Karpas-422 (cell line): ENCODE measurements at regions not wholly inside any gene's neighbourhood (a gene's known extent, or its start where the extent isn't known, plus 50 kb on each side); places are given as distances from the start of the nearest gene placed in this dataset.
"Not testable (repeated sequence)": the region's sequence is repeated elsewhere in the genome, so short reads cannot be mapped to it uniquely, and the experiment has no call there.

Source experiments
- DNase-seq: peaks from one replicate; pipeline ENCODE4 v3.0.0-alpha.2; 2015
- H2AFZ ChIP-seq: fragments of 200-600 bp; sonication (generic); 2 replicates; pipeline ENCODE4 v1.6.1; 2014; ENCODE audit warnings: antibody characterized with exemption, low read length, mixed read lengths
- H3K27ac ChIP-seq: fragments of 200-600 bp; sonication (generic); 2 replicates; pipeline ENCODE4 v1.5.1; 2014; ENCODE audit warnings: mild to moderate bottlenecking, low read length, moderate library complexity
- H3K27me3 ChIP-seq: fragments of 200-600 bp; sonication (generic); 2 replicates; pipeline ENCODE4 v1.6.1; 2014; ENCODE audit warnings: low read length, mixed read lengths
- H3K36me3 ChIP-seq: fragments of 200-600 bp; sonication (generic); 2 replicates; pipeline ENCODE4 v1.6.1; 2014; ENCODE audit warnings: low read length, mixed read lengths; ENCODE audit not compliant: insufficient read depth
- H3K4me1 ChIP-seq: fragments of 200-600 bp; sonication (generic); 2 replicates; pipeline ENCODE4 v1.6.1; 2014; ENCODE audit warnings: mild to moderate bottlenecking, low read length, mixed read lengths
- H3K4me2 ChIP-seq: fragments of 200-600 bp; sonication (generic); 2 replicates; pipeline ENCODE4 v1.6.1; 2014; ENCODE audit warnings: low read length, low read depth, mild to moderate bottlenecking; ENCODE audit not compliant: poor library complexity, severe bottlenecking
- H3K4me3 ChIP-seq: fragments of 200-600 bp; sonication (generic); 2 replicates; pipeline ENCODE4 v1.5.1; 2014; ENCODE audit warnings: mild to moderate bottlenecking, antibody characterized with exemption, low read length, mixed read lengths
- H3K79me2 ChIP-seq: fragments of 200-600 bp; sonication (generic); 2 replicates; pipeline ENCODE4 v1.6.1; 2014; ENCODE audit warnings: mild to moderate bottlenecking, low read length, mixed read lengths
- H3K9ac ChIP-seq: fragments of 200-600 bp; sonication (generic); 2 replicates; pipeline ENCODE4 v1.6.0; 2014; ENCODE audit warnings: low read length
- H3K9me2 ChIP-seq: fragments of 200-600 bp; sonication (generic), shearing (Covaris generic); replicated peaks from 2 replicates; pipeline ENCODE4 v1.6.0; 2014; ENCODE audit warnings: mild to moderate bottlenecking, low read length, moderate library complexity; ENCODE audit not compliant: insufficient read depth
- H3K9me3 ChIP-seq: fragments of 300-700, 200-600 bp; sonication (generic); 2 replicates; pipeline ENCODE4 v1.6.1; 2014; ENCODE audit warnings: low read length, mixed read lengths
- H4K20me1 ChIP-seq: fragments of 200-600 bp; sonication (generic); 2 replicates; pipeline ENCODE4 v1.6.1; 2014; ENCODE audit warnings: mild to moderate bottlenecking, antibody characterized with exemption, low read length, low read depth; ENCODE audit not compliant: insufficient read depth

GRCh38 chr4:128428397-128428796, 140.8 kb upstream of the PGRMC2 start:
- Histone ChIP-seq H3K4me1 (peaks cover 40% of the 10 kb centered on the region), H3K4me3 (peak overlapping the region; percentile 50), H3K9ac (peak overlapping the region; percentile 40; the same call in 1 of the 2 replicates), H4K20me1 (no peaks in the 10 kb centered on the region), H3K27ac (peak overlapping the region; percentile 0; the same call in 1 of the 2 replicates), H3K79me2 (no peaks in the 10 kb centered on the region), H3K9me2 (no peaks in the 10 kb centered on the region), H2AFZ (peak overlapping the region; percentile 1; the same call in 1 of the 2 replicates), H3K36me3 (0 out of 2 replicates have a peak, but pooled peaks cover 3% of the 10 kb centered on the region), H3K27me3 (no peaks in the 10 kb centered on the region), H3K4me2 (peak overlapping the region; percentile 46), H3K9me3 (peaks cover 9% of the 10 kb centered on the region)
- DNase-seq = no peak

- Histone ChIP-seq H3K79me2 (no peaks in the 10 kb centered on the region), H3K4me3 (peak overlapping the region; percentile 50), H3K4me2 (peak overlapping the region; percentile 46), H3K9ac (peak overlapping the region; percentile 40), H3K9me3 (peaks cover 9% of the 10 kb centered on the region), H3K27ac (peak overlapping the region; percentile 0; the same call in 1 of the 2 replicates), H3K4me1 (peaks cover 44% of the 10 kb centered on the region), H2AFZ (peak overlapping the region; percentile 69), H3K9me2 (no peaks in the 10 kb centered on the region), H3K36me3 (0 out of 2 replicates have a peak, but pooled peaks cover 3% of the 10 kb centered on the region), H4K20me1 (no peaks in the 10 kb centered on the region), H3K27me3 (no peaks in the 10 kb centered on the region)
- DNase-seq = peak; percentile 91
Observed at GRCh38 chr4:128427832-128428366, 140.3 kb upstream of the PGRMC2 start.

- Histone ChIP-seq H3K4me3 (no peak overlapping the region), H3K79me2 (no peaks in the 10 kb centered on the region), H3K36me3 (no peaks in the 10 kb centered on the region), H3K27me3 (no peaks in the 10 kb centered on the region), H3K9me2 (no peaks in the 10 kb centered on the region), H3K27ac (no peak overlapping the region), H3K4me1 (peaks cover 59% of the 10 kb centered on the region), H2AFZ (peak overlapping the region; percentile 10; the same call in 1 of the 2 replicates), H3K4me2 (no peak overlapping the region), H3K9ac (no peak overlapping the region), H3K9me3 (peaks cover 3% of the 10 kb centered on the region; the same call in 1 of the 2 replicates), H4K20me1 (no peaks in the 10 kb centered on the region)
- DNase-seq = no peak
Observed at GRCh38 chr4:128424527-128425497, 137.2 kb upstream of the PGRMC2 start.

- H3K27me3 ChIP-seq, H4K20me1 ChIP-seq, H3K9ac ChIP-seq, H3K79me2 ChIP-seq, DNase-seq, H3K36me3 ChIP-seq, H3K9me3 ChIP-seq, H3K27ac ChIP-seq, H3K9me2 ChIP-seq, H3K4me3 ChIP-seq: not testable (repeated sequence)
- 0 out of 2 replicates have a peak overlapping the region, but pooled peaks have one; percentile 15 for H2AFZ ChIP-seq
- H3K4me2 ChIP-seq = peak overlapping the region; percentile 25
- H3K4me1 ChIP-seq = peaks cover 43% of the 10 kb centered on the region
Observed at GRCh38 chr4:128422296-128422695, 134.7 kb upstream of the PGRMC2 start.

GRCh38 chr4:128416921-128417320, 129.3 kb upstream of the PGRMC2 start:
- no peak overlapping the region for H3K4me2 ChIP-seq
- H2AFZ ChIP-seq = no peak overlapping the region

GRCh38 chr4:128410037-128410436, 122.4 kb upstream of the PGRMC2 start:
- Histone ChIP-seq H3K79me2 (no peaks in the 10 kb centered on the region), H3K9me2 (no peaks in the 10 kb centered on the region), H3K9me3 (no peaks in the 10 kb centered on the region), H3K4me1 (no peaks in the 10 kb centered on the region), H2AFZ (no peak overlapping the region), H3K36me3 (no peaks in the 10 kb centered on the region), H3K27me3 (no peaks in the 10 kb centered on the region), H3K4me3 (no peak overlapping the region), H3K27ac (no peak overlapping the region), H4K20me1 (no peaks in the 10 kb centered on the region), H3K4me2 (no peak overlapping the region), H3K9ac (no peak overlapping the region)
- no peak for DNase-seq

More at GRCh38 chr4:128416921-128417320, 129.3 kb upstream of the PGRMC2 start:
- Histone ChIP-seq H3K9me3 (no peaks in the 10 kb centered on the region), H3K9ac (no peak overlapping the region), H3K9me2 (no peaks in the 10 kb centered on the region), H3K4me3 (no peak overlapping the region), H4K20me1 (no peaks in the 10 kb centered on the region), H3K27ac (no peak overlapping the region), H3K27me3 (no peaks in the 10 kb centered on the region), H3K79me2 (no peaks in the 10 kb centered on the region), H3K4me1 (peaks cover 6% of the 10 kb centered on the region; the same call in 1 of the 2 replicates), H3K36me3 (no peaks in the 10 kb centered on the region)
- DNase-seq = no peak

GRCh38 chr4:128403586-128403985, 116.0 kb upstream of the PGRMC2 start:
- Histone ChIP-seq H3K9me2 (no peaks in the 10 kb centered on the region), H4K20me1 (no peaks in the 10 kb centered on the region), H3K4me3 (no peak overlapping the region), H3K27me3 (no peaks in the 10 kb centered on the region), H3K4me2 (no peak overlapping the region), H3K36me3 (no peaks in the 10 kb centered on the region), H3K9ac (no peak overlapping the region), H3K4me1 (peaks cover 4% of the 10 kb centered on the region), H3K27ac (no peak overlapping the region), H2AFZ (no peak overlapping the region), H3K79me2 (no peaks in the 10 kb centered on the region), H3K9me3 (no peaks in the 10 kb centered on the region)
- no peak for DNase-seq

- no peaks in the 10 kb centered on the region for H3K27me3 ChIP-seq
- no peak overlapping the region for H3K4me2 ChIP-seq
- peak overlapping the region; percentile 94 for H3K27ac ChIP-seq
- no peaks in the 10 kb centered on the region for H3K9me2 ChIP-seq
- no peak overlapping the region for H3K9ac ChIP-seq
- no peaks in the 10 kb centered on the region for H4K20me1 ChIP-seq
- H3K79me2 ChIP-seq = no peaks in the 10 kb centered on the region
- H3K4me3 ChIP-seq = no peak overlapping the region
- peak overlapping the region; percentile 45 for H2AFZ ChIP-seq
- peaks cover 64% of the 10 kb centered on the region for H3K4me1 ChIP-seq
- no peak for DNase-seq
- H3K36me3 ChIP-seq = no peaks in the 10 kb centered on the region
- peaks cover 3% of the 10 kb centered on the region; the same call in 1 of the 2 replicates for H3K9me3 ChIP-seq
Observed at GRCh38 chr4:128394778-128395177, 107.2 kb upstream of the PGRMC2 start.
